HuH-7 (cell line): ENCODE measurements at regions not wholly inside any gene's neighbourhood (a gene's known extent, or its start where the extent isn't known, plus 50 kb on each side); places are given as distances from the start of the nearest gene placed in this dataset.
"Not testable (repeated sequence)": the region's sequence is repeated elsewhere in the genome, so short reads cannot be mapped to it uniquely, and the experiment has no call there.

Experiments used
- DNase-seq: peaks from one replicate; pipeline ENCODE4 v3.0.0; 2011; ENCODE audit warnings: low spot score

GRCh38 chr13:106096661-106097092, 438.8 kb downstream of the EFNB2 start:
- peak; percentile 58 for DNase-seq

- no peak for DNase-seq
These were observed 439.5 kb downstream of the EFNB2 start for GRCh38 chr13:106095919-106096318.

- no peak for DNase-seq
These were observed 440.1 kb downstream of the EFNB2 start for GRCh38 chr13:106095406-106095805.

GRCh38 chr13:106090001-106090400, 445.5 kb downstream of the EFNB2 start:
- DNase-seq: no peak

DNA sequence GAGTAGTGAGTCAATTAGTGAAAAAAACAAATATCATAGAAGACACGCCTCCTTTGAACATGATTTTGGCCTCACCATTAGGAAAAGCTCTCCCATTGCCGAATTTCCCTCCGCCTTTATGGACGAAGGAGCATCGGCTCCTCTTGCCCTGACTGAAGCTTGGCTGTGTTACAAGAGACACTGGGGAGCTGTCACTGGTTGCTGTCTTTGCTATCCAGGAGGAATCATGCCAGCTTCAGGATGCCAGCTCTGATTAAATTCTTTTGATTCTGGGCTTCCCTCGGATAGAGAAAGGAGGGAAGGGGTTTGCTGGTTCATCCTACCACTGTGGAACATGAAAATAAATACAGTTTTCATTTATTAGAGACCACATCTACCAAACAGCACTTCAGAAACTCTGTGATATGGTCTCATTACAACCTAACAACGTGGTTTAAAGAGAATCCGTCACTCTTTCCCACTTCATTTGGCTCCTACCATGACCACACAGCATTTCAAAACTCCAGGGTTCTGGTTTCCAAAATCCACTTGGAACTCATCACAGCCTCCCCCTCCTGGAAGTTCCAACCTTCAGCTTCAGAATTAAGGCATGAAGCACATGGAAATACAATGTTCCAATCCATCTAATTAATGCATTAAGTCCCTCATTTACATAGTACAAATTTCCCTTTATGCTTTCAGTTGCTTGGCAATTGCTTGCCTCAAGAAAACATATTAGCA, 446.0 kb downstream of the EFNB2 start:
- DNase-seq: no peak

DNA sequence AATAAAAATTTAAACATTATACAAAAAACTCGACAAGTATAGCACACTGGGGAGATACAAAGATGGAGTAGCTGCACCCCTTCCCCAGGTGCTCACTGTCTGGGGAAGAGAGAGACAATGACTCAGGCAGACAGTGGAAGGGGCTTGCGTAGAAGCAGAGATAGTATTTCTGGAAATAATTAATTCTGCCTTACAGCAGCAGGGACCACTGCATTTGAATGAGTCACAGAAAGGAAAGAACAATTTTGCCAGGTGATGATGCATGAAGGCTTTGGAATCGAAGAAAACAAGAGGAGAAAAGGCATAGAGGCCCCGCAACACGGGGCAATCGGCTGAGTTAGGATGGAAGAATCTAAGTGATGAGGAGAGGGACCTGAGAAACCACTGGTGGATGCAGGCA, 447.4 kb downstream of the EFNB2 start:
- DNase-seq: no peak

DNA sequence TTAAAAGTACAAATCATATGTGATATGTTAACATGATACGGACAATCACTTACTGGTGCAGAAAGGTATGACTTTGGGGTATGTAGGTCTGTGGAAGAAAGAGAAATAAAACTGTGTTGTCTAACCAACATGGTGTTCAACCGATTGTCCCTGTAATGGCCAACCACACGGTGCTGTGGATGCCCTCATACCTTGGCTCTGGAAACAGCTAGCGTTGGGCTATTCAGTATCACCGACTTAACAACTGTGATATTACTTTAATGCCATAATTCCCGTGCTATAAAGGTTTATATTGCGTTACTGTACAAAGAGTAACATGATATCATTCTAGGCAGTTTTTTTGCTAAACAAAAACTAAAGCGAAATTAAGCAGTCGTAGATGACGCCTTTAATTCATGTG, 448.3 kb downstream of the EFNB2 start:
- DNase-seq: no peak

GRCh38 chr13:106083620-106084350, 451.7 kb downstream of the EFNB2 start:
- DNase-seq: peak; percentile 42

- not testable (repeated sequence) for DNase-seq
These were observed 454.2 kb downstream of the EFNB2 start for GRCh38 chr13:106081221-106081620.

GRCh38 chr13:106078191-106078590, 457.3 kb downstream of the EFNB2 start:
- no peak for DNase-seq

DNA sequence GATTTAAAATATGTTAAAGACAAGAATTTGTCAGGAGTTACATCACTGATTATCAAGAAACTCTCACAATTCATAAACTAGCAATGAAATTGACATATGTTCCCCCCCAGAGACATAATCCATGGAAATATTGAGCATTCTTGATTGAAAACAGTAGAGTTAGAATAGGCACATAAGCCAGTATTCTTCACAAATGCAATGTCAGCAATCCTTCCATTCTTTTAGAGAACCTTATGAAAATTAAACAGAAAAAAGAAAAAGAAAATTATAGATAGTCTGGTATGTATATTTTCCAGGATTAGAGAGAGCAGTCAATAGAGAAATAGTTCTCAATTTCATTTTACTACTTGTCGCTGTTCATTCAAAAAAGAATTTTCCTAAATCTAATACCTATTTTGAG, 458.4 kb downstream of the EFNB2 start:
- no peak for DNase-seq

DNA sequence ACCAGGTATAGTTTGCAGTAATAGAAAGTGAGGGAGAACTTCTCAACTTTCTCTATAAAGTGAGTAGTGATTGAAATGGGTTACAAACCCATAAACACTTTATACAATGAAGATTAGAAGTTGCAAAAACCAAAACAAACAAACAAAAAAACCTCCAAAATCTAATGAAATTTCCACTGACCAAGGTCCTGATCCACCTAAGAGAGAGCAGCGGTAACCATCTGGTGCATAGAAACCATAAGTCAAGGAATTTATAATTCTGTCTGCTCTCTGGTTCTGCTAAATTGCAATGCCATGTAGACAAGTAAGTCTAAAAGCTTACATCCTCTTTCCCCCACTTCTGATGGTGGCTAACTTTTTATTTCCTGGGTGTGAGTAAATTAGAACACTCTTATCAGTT, 463.4 kb downstream of the EFNB2 start:
- no peak for DNase-seq

DNA sequence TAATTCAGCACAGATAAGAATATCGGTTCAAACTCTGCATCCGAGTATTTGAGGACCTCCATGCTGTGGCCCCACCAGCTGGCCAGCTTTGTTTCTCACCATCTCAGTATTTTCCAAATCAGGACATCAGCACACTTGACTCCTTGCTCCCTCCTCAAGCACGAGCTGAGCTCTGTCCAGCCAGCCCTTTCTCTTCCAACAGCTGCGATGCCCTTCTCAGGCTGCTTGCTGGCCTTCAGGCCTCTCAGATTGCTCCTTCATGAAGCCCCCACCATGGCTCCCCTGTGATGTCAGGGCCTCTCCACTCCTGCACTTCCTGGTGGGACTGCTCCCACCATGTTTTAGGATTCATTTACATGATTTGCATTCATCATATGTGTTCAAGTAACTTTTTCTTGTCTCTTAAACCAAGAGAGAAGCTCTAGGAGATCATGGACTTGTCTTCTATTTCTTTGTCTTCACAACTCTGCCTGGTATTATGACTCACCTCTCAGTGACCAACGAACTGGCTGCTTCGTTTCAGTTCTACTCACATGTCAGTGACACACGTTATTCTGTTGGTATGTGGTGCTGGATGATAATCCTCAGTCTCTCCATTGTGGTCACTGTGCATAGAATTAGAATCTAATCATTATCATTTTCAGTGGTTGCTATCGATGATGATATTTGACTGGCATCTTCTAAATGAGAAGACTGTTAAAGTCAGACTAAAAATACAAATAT, 471.7 kb downstream of the EFNB2 start:
- DNase-seq: no peak

DNA sequence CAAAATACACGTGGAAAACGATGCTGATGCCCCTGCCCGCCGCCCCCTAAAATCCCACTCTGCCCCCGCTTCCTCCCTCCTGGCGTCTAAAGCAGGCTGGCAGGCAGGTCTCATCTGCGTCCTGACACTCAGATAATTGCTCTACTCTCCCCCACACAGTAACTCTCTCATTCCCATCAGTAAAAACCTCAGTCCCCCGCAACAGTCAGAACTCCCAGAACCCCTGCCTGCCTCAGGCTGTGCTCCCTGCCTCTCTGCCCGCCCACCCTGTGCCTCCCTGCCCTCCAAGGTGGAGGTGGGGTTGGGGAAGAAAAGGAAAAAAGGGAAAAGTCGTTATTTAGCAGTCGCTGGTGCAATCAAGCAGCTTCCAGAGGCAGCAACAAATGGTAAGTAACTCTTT, 473.7 kb downstream of the EFNB2 start:
- no peak for DNase-seq

GRCh38 chr13:106056851-106057250, 478.6 kb downstream of the EFNB2 start:
- DNase-seq: no peak

DNA sequence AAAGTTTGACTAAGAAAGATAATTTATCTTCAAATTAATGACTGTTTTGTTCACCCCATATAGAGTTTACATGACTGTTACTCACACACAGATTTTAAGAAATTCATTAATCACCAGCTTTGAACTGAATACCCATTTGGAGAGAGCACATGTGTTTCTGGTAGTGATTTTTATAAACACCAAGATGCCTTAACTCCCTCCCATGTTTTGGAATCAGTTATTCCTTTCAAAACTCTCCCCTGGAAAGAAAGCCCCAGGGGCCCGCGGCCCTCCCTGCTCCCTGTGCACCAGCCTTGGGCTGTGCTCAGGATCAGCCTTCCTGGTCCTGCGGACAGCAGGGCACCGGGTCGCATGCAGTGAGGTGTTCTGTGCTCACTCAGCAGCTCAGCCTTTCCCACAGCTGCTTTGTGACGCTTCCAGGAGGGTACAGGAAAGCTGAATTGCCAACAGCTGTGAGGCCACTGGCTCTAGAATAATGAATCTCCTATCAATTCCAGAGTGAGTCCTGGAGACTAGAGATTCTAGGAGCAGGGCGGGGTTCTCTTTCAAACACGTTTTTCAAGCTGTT, 483.2 kb downstream of the EFNB2 start:
- DNase-seq: no peak

- DNase-seq: no peak
These were observed 486.3 kb downstream of the EFNB2 start for GRCh38 chr13:106049171-106049570.

GRCh38 chr13:106048386-106048785, 487.1 kb downstream of the EFNB2 start:
- no peak for DNase-seq

- DNase-seq: no peak
These were observed 487.6 kb downstream of the EFNB2 start for GRCh38 chr13:106047859-106048258.

GRCh38 chr13:106042996-106043581, 492.4 kb downstream of the EFNB2 start:
- DNase-seq: no peak

DNA sequence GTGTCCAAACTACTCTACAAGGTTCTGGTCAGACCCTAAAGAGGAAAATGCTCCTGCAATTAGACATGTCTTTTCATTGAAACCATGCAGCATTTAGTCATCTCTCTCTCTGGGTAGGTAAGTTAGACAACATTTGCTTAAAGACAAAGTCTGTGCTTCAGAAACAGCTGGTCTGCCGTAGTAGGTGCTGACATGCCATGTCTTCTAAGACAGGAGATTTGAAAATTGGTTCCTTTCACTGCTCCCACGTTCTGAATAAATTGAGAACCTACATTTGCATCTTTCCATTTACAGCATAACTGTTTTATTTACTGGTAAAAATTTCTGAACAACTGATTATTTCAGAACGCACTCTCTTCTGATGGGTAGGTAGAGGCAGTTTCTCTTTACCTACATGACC, 494.0 kb downstream of the EFNB2 start:
- no peak for DNase-seq

DNA sequence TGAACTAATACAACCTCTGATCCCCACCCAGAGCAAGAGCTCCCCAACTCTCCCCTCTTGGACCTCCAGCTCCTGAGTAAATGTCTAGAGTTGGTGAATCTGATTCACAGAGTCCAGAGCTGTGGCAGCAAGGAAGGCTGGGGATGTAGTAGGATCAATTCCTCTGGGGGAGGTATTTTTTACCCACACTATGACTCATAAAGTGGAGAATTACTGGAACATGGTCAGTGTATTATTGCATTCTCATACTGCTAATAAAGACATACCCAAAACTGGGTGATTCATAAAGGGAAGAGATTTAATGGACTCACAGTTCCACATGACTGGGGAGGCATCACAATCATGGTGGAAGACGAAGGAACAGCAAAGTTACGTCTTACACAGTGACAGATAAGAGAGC, 496.7 kb downstream of the EFNB2 start:
- DNase-seq: no peak
